ENCODE measurements at regions not wholly inside any gene's neighbourhood (a gene's known extent, or its start where the extent isn't known, plus 50 kb on each side); places are given as distances from the start of the nearest gene placed in this dataset.

- TF ChIP-seq CTCF (conservative IDR thresholded peaks at IDR 0.05; ENCODE audit: low read depth in 2 of 2): no peak
- no peak for TF ChIP-seq EZH2phosphoT487 (IDR thresholded peaks at IDR 0.05; ENCODE audit: unreplicated experiment)
Measured at GRCh38 chr16:9328411-9328810, 237.0 kb downstream of the HAPSTR1 start.
